ENCODE measurements at regions not wholly inside any gene's neighbourhood (a gene's known extent, or its start where the extent isn't known, plus 50 kb on each side); places are given as distances from the start of the nearest gene placed in this dataset.

DNA sequence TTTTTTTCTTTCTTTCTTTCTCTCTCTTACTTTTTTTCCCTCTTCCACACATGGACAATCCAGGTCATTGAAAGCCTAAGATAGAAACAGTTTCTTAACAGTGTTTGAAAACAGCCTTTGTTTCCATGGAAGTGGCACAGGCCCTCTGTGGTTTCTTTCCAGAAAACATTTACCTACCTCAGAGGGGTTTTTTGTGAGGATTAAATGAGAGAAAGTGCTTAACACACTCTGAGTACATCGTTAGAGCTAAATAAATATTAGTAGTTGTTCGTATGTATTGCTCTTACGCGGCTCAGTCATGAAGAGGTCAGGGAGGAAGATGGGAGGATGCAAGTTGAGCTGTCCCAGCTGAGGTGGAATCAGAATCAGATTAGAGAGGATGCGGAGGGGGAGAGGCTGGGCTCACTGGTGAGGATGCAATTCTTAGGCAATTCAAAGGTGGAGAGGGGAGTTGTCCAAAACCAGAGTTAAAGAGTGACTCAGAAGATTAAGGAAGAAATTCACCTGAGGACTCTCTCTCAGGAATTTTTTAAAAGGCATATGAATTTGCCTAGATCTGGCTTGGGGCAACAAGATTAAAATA is 345.4 kb downstream of the PMP22 start:
- no peak overlapping the region for H3K4me3 ChIP-seq (ENCODE audit: low read depth, low read length)
- TF ChIP-seq, protein P1, sequence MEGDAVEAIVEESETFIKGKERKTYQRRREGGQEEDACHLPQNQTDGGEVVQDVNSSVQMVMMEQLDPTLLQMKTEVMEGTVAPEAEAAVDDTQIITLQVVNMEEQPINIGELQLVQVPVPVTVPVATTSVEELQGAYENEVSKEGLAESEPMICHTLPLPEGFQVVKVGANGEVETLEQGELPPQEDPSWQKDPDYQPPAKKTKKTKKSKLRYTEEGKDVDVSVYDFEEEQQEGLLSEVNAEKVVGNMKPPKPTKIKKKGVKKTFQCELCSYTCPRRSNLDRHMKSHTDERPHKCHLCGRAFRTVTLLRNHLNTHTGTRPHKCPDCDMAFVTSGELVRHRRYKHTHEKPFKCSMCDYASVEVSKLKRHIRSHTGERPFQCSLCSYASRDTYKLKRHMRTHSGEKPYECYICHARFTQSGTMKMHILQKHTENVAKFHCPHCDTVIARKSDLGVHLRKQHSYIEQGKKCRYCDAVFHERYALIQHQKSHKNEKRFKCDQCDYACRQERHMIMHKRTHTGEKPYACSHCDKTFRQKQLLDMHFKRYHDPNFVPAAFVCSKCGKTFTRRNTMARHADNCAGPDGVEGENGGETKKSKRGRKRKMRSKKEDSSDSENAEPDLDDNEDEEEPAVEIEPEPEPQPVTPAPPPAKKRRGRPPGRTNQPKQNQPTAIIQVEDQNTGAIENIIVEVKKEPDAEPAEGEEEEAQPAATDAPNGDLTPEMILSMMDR (IDR thresholded peaks at IDR 0.05; ENCODE audit: low read depth, low read length) = no peak

GRCh38 chr17:14919094-14919493 is 346.0 kb downstream of the PMP22 start:
- TF ChIP-seq, protein P1 (IDR thresholded peaks at IDR 0.05; ENCODE audit: low read depth, low read length) = no peak
- H3K4me3 ChIP-seq (ENCODE audit: low read depth, low read length) = no peak overlapping the region

DNA sequence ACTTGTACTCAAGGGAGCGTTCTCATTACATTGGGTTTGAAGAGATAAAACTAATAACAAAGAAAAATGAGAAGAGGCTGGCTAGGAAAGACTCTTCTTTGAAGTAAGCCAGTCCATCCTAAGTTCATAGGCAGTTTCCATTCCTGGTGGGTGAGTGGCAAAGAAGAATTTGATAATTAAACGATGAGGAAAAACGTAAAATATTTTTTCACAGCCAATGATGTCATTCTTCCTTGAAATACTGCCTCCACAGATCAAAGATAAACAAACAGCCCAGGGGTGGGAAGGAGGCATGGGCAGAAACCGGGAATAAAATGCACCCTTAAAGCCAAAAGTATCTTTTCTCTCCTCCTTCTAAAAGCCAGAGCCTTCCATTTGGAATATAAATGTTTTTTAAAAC is 346.6 kb downstream of the PMP22 start:
- no peak overlapping the region for H3K4me3 ChIP-seq (ENCODE audit: low read depth, low read length)
- TF ChIP-seq, protein P1 (IDR thresholded peaks at IDR 0.05; ENCODE audit: low read depth, low read length) = no peak

DNA sequence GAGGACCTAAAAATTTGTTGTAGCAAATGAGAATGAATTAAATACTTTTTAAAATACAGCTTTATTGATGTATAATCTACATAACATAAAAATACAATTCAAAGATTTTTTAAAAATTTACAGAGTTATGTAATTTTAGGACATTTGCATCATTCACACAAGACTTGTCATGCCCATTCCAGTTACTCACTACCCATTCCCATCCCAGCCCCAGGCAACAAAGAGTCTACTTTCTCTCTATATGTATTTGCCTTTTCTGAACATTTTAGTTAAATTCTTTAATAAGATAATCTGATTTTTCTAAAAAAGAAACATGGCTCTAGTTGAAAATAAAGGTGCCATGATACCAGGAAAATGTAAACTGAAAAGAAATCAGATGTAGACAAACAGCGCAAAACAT is 354.2 kb downstream of the PMP22 start:
- TF ChIP-seq, protein P1 (IDR thresholded peaks at IDR 0.05; ENCODE audit: low read depth, low read length) = no peak
- H3K4me3 ChIP-seq (ENCODE audit: low read depth, low read length) = no peak overlapping the region

GRCh38 chr17:14904386-14904785 is 360.7 kb downstream of the PMP22 start:
- TF ChIP-seq, protein P1 (IDR thresholded peaks at IDR 0.05; ENCODE audit: low read depth, low read length) = no peak

GRCh38 chr17:14903854-14904253 is 361.3 kb downstream of the PMP22 start:
- H3K4me3 ChIP-seq (ENCODE audit: low read depth, low read length) = no peak overlapping the region
- TF ChIP-seq, protein P1 (IDR thresholded peaks at IDR 0.05; ENCODE audit: low read depth, low read length) = no peak

More at GRCh38 chr17:14904386-14904785, 360.7 kb downstream of the PMP22 start:
- H3K4me3 ChIP-seq (ENCODE audit: low read depth, low read length) = no peak overlapping the region

DNA sequence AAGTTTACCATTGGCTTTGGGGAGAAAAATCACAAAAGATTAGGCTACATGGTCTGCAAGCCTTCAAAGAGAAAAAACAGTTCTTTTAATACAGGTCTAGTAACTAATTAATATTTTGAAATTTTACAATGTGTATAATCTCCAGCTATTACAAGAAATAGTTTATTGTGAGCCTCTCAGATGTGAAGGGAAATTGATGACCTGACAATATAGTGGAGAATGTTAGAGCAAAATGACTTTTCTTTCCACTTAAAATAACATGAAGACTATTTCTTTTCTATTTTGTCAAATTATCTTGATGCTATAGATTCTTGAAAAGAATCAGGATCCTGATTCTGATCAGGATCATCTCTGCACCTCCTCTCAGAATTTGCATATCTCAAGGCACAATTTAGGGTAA is 362.3 kb downstream of the PMP22 start:
- TF ChIP-seq, protein P1 (IDR thresholded peaks at IDR 0.05; ENCODE audit: low read depth, low read length) = no peak
- no peak overlapping the region for H3K4me3 ChIP-seq (ENCODE audit: low read depth, low read length)
